ENCODE measurements at regions not wholly inside any gene's neighbourhood (a gene's known extent, or its start where the extent isn't known, plus 50 kb on each side); places are given as distances from the start of the nearest gene placed in this dataset.
"Not testable (repeated sequence)": the region's sequence is repeated elsewhere in the genome, so short reads cannot be mapped to it uniquely, and the experiment has no call there.

DNA sequence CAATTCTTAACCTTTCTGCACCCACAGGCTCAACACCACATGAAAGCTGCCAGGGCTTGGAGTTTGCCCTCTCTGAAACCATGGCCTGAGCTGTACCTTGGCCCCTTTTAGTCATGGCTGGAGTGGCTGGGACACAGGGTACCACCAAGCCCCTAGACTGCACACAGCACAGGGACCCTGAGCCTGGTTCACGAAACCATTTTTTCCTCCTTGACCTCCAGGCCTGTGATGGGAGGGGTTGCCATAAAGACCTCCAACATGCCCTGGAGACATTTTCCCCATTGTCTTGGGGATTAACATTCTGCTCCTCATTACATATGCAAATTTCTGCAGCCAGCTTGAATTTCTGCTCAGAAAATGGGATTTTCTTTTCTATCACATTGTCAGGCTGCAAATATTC lies 113.4 kb downstream of the XPNPEP1 start:
- DNase-seq: not testable (repeated sequence)

- not testable (repeated sequence) for DNase-seq
Measured at GRCh38 chr10:109801191-109801590, 122.1 kb downstream of the XPNPEP1 start.

DNA sequence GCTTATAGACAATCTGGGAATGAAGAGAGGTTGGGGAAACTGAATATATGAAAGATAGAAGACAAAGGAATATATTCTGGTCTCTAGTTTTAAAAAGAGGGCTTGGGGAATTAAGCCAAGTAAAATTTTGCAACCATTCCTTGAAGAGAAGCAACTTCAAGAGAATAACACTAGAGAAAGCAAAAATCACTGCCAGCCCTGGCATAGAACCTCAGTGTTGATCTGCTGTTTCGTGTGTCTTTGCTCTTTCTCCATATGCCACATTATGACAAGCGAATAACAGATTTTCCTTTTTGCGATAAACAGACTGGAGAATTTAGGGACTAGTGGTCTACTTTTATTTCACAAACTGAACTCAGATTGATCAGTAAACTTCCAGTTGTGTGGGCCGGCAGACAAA lies 132.7 kb downstream of the XPNPEP1 start:
- DNase-seq: no peak

- no peak for DNase-seq
Measured at GRCh38 chr10:109784236-109784635, 139.1 kb downstream of the XPNPEP1 start.

GRCh38 chr10:109783286-109783685 lies 140.0 kb downstream of the XPNPEP1 start:
- DNase-seq: no peak

DNA sequence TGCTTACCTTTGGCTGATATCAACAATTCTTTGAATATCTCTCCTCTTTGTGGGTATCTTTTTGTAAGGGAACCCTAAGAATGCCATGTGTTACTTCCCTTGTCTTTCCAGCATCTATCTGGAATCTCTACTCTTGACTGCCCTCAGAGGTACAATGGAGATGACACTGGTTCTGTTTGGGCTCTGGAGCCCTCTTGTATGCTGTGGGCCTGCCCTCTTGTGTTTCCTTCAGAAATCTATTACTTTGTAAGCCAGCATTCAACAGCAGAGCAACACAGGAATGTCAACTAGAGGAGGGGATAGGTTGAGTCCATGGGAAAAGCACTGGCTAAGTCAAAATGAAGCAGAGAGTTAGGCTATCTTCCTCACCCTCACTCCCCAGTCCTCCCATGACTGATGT lies 142.3 kb downstream of the XPNPEP1 start:
- DNase-seq: no peak

- no peak for DNase-seq
Measured at GRCh38 chr10:109778993-109779392, 144.3 kb downstream of the XPNPEP1 start.

DNA sequence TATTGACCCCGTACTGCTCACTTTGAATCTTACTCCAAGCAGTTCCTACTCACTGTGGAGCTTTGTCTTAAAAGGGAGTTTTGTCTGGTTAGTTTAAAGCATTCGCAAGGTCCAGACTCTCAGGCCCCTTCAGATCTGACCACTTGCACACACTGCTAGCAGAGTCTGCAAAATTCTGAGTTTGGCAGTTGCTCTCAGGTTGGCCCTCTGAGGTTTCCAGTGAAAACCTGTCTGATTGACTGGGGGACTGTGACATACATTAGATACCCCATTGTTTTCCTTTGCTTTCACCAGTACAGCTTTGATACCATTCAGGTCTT lies 149.2 kb downstream of the XPNPEP1 start:
- no peak for DNase-seq

DNA sequence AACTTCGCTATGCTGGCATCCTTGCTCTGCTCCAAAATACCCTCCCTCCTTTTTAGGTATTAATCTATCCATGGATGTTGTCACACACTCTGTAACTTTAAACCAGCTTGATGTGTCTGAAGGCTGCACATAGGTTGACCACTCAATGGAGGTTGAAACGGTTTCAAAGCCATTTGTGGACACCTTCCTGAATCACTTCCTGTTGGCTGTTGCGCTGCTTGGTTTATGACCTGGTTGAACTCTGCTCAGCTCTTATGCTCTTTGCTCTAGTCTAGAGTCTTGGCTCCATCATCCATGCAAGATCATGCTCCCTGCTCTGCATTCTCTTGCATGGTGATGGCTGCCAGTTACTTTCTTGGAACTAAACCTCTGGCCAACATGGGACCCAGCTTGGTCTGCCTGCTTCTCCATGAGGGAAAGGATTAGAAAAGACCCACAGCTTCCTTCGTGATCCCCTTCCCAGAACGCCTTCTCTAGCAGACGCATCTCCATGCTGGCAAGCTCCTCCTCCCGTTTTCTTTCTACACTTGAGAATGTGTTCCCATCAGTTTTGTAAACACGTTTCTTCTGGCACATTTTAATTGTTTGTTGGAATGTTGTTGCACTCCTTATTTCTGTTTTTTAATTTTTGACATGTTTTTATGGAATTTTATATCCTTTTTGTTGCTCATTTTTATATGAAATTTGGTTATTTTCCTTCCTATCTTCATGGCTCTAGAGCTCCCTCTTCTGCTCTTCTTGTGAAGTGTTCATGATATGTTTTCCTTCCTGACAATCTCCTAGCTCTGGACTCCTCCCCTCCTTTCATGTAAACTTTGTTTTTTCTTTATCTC lies 149.8 kb downstream of the XPNPEP1 start:
- DNase-seq: no peak

DNA sequence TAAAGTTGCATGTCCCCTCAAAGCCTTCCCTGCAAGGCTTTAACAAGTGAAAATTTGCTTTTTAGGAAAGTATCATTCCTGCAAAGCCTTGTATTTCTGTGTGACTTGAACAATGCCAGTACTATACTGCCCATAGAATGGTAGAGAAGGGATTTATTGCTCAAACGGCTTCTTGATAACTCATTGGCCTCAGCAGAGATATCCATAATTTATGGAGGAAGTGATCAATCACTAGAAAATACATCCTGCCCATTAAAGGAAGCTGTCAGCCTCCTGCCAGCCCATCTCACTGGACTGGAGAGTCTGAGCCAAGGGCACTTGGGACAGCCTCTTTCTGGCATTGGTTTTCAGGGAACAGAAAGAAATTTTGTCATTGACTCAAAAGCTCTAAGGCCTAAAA lies 152.6 kb downstream of the XPNPEP1 start:
- DNase-seq: no peak

DNA sequence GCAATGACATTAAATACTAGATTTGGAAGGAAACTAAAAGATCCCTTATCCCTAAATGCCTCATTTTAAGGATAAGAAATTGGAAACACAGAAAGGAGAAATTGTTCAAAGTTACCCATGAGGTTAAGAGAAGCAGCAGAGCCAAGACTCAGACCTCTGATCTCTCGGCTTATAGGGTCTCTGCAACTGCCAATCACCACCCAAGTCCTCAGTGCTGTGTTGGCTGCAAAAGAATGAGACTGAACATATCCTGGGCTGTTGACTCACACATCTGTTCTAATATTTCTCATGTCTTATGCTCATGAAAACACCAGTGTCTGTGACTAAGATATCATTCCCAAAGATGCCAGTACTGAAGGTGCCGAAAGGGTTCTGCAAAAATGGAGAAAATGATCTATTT lies 153.3 kb downstream of the XPNPEP1 start:
- no peak for DNase-seq

DNA sequence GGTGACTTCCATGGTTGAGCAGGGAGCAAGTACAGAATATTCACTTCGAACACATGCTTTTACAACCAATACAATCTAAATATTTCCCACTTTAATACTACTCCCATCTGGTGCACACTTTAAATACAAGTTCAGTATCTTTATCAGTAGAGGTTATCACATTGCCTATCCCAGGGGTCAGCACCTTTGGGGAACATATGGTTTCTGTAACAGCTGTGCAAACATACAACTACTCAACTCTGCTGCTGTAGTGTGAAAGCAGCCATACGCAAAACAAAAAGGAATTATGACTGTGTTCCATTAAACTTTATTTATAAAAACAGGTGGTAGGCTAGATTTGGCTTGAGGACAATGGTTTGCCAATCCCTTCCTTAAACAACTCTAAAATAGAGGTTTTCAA lies 157.5 kb downstream of the XPNPEP1 start:
- DNase-seq: no peak

GRCh38 chr10:109762555-109762954 lies 160.8 kb downstream of the XPNPEP1 start:
- no peak for DNase-seq

DNA sequence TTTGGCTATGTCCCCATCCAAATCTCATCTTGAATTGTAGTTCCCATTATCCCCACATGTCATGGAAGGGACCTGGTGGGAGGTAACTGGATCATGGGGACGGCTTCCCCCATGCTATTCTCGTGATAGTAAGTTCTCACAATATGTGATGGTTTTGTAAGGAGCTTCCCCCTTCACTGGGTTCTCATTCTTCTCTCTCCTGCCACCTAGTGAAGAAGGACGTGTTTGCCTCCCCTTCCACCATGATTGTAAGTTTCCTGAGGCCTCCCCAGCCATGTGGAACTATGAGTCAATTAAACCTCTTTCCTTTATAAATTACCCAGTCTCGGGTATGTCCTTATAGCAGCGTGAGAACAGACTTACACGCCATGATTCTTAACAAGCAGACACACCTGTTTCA lies 165.6 kb downstream of the XPNPEP1 start:
- not testable (repeated sequence) for DNase-seq

DNA sequence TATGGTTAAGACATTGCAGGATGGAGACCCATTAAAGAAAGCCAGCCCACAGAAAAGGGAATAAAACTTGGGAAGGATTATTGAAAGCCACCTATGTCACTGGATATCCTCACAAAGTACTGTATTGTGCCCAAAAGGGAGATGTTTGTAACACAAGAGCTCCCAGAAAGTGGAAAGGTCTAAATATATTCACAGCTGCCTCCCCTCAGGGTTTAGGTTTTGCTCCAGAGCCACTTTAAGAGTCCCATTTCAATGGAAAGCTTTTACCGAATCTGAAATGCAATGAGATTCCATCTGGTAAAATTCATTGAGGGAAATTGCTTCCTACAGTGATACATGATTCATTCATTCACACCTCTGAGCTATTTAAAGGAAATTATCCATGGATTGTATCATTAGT lies 176.4 kb downstream of the XPNPEP1 start:
- no peak for DNase-seq

- no peak for DNase-seq
Measured at GRCh38 chr10:109744020-109744419, 179.3 kb downstream of the XPNPEP1 start.

- no peak for DNase-seq
Measured at GRCh38 chr10:109743574-109743973, 179.7 kb downstream of the XPNPEP1 start.

- DNase-seq: no peak
Measured at GRCh38 chr10:109743146-109743545, 180.2 kb downstream of the XPNPEP1 start.

- DNase-seq: no peak
Measured at GRCh38 chr10:109741712-109742111, 181.6 kb downstream of the XPNPEP1 start.

GRCh38 chr10:109740436-109740835 lies 182.9 kb downstream of the XPNPEP1 start:
- no peak for DNase-seq

GRCh38 chr10:109737626-109738025 lies 185.7 kb downstream of the XPNPEP1 start:
- no peak for DNase-seq

GRCh38 chr10:109737009-109737408 lies 186.3 kb downstream of the XPNPEP1 start:
- no peak for DNase-seq

- DNase-seq: no peak
Measured at GRCh38 chr10:109735776-109736175, 187.5 kb downstream of the XPNPEP1 start.

DNA sequence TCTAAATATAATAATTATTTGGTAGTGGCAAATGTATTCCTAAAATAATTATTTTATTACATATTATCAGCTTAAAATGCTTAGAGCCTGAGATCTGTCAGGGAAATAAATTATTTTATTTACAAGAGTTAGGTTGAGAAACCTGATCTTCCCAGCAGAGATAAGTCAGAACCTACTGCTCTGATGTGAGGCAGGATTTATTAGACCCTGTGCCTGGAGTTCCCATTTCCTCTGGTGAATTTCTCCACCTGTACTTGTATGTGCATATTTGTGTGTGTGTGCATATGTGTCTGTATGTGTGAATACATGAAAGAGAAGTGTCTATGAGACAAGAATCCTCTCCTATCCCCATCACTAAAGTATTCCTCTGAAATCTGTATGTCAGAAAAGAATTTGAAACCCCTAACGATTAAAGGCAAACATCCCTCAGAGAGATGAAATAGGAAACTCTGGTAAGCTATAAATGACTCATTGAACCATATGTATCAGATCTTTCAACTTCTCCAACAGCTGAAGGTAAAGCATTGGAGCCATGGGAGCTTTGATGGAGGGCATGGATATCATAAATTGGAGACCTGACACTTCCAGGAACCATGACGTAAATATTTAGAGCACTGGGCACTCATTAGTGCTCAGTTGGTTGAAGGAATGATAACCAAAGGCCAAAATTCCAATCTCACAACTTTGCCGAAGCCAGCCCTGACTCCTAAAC lies 190.9 kb downstream of the XPNPEP1 start:
- no peak for DNase-seq

DNA sequence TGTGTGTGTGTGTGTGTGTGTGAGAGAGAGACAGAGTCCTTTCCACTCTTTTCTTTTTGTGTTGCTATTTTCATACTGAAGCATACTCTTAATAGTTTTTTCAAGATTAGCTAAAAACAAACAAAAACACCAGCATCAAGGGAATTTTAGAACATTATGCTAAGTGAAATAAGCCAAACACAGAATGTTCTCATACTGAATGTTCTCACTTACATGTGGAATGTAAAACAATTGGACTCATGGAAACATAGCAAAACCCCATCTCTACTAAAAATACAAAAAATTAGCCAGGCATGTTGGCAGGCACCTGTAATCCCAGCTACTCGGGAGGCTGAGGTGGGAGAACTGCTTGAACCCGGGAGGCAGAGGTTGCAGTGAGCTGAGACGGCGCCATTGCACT lies 193.4 kb downstream of the XPNPEP1 start:
- DNase-seq: not testable (repeated sequence)
